ENCODE measurements at regions not wholly inside any gene's neighbourhood (a gene's known extent, or its start where the extent isn't known, plus 50 kb on each side); places are given as distances from the start of the nearest gene placed in this dataset.

DNA sequence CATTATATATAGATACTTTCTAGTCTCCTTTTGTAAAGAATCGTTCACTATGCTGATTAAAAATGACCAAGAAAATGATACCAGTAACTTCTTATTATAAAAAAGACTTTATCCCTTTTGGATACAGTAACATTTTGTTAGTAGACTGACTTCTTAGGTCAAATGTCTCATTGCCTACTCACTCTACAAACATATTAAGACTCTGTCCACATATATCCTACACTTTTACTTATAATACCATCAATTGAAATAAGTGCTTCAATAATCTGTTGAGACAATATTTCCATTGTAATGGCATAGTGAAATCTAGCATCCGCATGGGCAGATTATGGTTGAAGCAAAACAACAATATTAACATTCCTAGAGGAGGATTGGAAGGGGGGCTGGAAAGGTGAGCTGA, 180.6 kb downstream of the ARL4A start:
- no peak for TF ChIP-seq EZH2 (IDR thresholded peaks at IDR 0.05)
- no peak for TF ChIP-seq POLR2AphosphoS5 (IDR thresholded peaks at IDR 0.05; ENCODE audit: borderline replicate concordance, low read depth, low read length)
